Neural crest cell (in vitro differentiated cells): ENCODE measurements at regions not wholly inside any gene's neighbourhood (a gene's known extent, or its start where the extent isn't known, plus 50 kb on each side); places are given as distances from the start of the nearest gene placed in this dataset.
A peak's percentile ranks its signal among the peaks of the same experiment; 100 is the strongest.

Source experiments
- DNase-seq: peaks from one replicate; pipeline ENCODE4 v3.0.0; 2021; ENCODE audit warnings: low read depth, mixed read lengths, low spot score
- H3K27ac Mint-ChIP-seq: one replicate; pipeline ENCODE4 v1.8.0; 2021; ENCODE audit warnings: mild to moderate bottlenecking, mixed read lengths; ENCODE audit not compliant: unreplicated experiment
- H3K27me3 Mint-ChIP-seq: 2 replicates; pipeline ENCODE4 v1.8.0; 2021; ENCODE audit warnings: low read depth, mild to moderate bottlenecking, mixed read lengths
- H3K36me3 Mint-ChIP-seq: 2 replicates; pipeline ENCODE4 v1.8.0; 2021; ENCODE audit warnings: low read depth, mild to moderate bottlenecking, mixed read lengths
- H3K4me1 Mint-ChIP-seq: 2 replicates; pipeline ENCODE4 v1.8.0; 2021; ENCODE audit warnings: mixed read lengths
- H3K4me3 Mint-ChIP-seq: one replicate; pipeline ENCODE4 v1.8.0; 2021; ENCODE audit warnings: mild to moderate bottlenecking, mixed read lengths
- H3K9me3 Mint-ChIP-seq: 2 replicates; pipeline ENCODE4 v1.8.0; 2021; ENCODE audit warnings: mixed read lengths
- TF ChIP-seq, protein P1 (sequence below): fragments of 200-600 bp; sonication (generic); conservative IDR thresholded peaks from 2 replicates; pipeline ENCODE4 v1.5.0; 2021; ENCODE audit warnings: antibody characterized with exemption, mild to moderate bottlenecking

DNA sequence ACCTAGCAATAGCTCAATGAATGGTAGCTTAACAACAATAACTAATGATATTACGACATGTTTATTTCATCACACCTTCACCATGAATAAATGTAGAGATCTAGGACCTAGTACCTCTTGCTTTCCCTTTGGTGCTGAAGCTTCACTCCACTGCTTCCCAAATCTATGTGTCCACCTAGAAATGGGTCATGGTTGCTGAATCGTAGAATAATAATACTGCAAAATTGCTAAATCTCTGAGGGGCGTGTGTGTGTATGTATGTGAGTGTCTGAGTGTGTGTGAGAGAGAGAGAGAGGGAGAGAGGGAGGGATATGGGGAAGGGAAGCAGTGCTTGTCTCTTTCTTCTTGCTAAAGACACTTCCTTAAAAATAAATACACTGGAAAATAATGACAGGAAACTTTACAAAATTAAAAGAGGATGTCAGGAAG lies 109.3 kb upstream of the BMP2K start:
- DNase-seq = no peak
- TF ChIP-seq, protein P1, sequence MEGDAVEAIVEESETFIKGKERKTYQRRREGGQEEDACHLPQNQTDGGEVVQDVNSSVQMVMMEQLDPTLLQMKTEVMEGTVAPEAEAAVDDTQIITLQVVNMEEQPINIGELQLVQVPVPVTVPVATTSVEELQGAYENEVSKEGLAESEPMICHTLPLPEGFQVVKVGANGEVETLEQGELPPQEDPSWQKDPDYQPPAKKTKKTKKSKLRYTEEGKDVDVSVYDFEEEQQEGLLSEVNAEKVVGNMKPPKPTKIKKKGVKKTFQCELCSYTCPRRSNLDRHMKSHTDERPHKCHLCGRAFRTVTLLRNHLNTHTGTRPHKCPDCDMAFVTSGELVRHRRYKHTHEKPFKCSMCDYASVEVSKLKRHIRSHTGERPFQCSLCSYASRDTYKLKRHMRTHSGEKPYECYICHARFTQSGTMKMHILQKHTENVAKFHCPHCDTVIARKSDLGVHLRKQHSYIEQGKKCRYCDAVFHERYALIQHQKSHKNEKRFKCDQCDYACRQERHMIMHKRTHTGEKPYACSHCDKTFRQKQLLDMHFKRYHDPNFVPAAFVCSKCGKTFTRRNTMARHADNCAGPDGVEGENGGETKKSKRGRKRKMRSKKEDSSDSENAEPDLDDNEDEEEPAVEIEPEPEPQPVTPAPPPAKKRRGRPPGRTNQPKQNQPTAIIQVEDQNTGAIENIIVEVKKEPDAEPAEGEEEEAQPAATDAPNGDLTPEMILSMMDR = no peak
- no peak overlapping the region for H3K27ac Mint-ChIP-seq
- H3K4me3 Mint-ChIP-seq = no peak overlapping the region
- H3K27me3 Mint-ChIP-seq = no peaks in the 10 kb centered on the region
- peaks cover 22% of the 10 kb centered on the region for H3K4me1 Mint-ChIP-seq
- H3K9me3 Mint-ChIP-seq = peaks cover 3% of the 10 kb centered on the region
- H3K36me3 Mint-ChIP-seq = no peaks in the 10 kb centered on the region

DNA sequence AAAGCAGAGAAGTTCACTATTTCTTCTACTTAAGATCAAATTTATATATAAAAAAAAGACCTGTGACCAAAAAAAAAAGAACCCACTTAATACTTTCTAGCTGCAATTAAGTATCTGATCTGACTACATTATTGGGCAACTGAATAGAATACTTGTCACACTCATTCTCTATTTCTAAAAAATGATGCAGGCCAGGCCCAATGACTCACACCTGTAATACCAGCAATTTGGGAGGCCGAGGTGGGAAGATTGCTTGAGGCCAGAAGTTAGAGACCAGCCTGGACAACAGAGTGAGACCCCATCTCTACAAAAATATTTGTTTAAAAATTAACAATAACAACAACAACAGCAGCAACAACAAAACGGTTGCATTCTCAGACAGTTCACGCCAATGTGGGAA lies 108.8 kb upstream of the BMP2K start:
- Mint-ChIP-seq H3K9me3 (peaks cover under 1% of the 10 kb centered on the region), H3K4me3 (no peak overlapping the region), H3K36me3 (no peaks in the 10 kb centered on the region), H3K27ac (no peak overlapping the region), H3K27me3 (no peaks in the 10 kb centered on the region), H3K4me1 (peaks cover 17% of the 10 kb centered on the region)
- DNase-seq = no peak
- TF ChIP-seq, protein P1 = no peak

DNA sequence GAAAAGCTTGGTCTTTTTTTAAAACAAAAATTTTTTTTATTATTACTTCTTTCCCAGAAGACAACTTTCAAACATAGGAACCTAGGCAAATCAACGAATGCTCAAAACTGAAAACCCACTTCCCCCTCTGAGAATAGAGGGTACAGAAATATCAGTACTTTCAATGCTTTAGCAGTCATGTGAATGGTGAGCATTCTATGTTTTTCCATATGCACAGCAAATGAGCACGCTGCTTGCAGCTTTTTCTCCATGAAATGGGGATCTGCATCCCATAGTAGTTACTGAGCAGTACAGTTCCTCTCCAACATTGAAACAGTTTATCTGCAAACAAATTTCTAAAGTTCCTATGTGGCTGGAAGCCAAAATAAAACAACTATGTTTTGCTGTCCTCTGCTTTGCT lies 108.4 kb upstream of the BMP2K start:
- TF ChIP-seq, protein P1 = no peak
- Mint-ChIP-seq H3K4me3 (no peak overlapping the region), H3K9me3 (no peaks in the 10 kb centered on the region), H3K27me3 (peaks cover 3% of the 10 kb centered on the region), H3K4me1 (peaks cover 13% of the 10 kb centered on the region), H3K36me3 (no peaks in the 10 kb centered on the region), H3K27ac (no peak overlapping the region)
- DNase-seq = no peak

DNA sequence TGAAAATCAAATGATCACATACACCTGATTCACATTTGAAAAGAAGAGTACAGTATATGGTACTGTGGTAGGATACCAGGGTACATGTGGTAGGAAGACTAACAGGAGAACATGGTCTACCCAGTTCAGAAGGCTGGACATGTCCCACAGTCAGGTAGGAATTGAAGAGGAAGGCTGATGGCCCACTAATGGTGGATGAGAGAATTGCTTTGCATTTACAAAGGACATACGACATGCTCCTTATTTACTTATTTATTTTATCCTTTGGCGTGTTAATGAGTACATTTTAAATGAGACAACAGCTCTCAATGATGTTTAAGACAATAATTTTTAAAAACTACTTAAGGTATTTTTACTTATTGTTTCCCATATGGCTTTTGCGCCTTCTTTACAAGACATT lies 106.7 kb upstream of the BMP2K start:
- DNase-seq = no peak
- Mint-ChIP-seq H3K4me1 (peaks cover under 1% of the 10 kb centered on the region), H3K9me3 (no peaks in the 10 kb centered on the region), H3K27ac (no peak overlapping the region), H3K27me3 (peaks cover 5% of the 10 kb centered on the region), H3K36me3 (no peaks in the 10 kb centered on the region), H3K4me3 (no peak overlapping the region)
- TF ChIP-seq, protein P1 = peak; percentile 41

DNA sequence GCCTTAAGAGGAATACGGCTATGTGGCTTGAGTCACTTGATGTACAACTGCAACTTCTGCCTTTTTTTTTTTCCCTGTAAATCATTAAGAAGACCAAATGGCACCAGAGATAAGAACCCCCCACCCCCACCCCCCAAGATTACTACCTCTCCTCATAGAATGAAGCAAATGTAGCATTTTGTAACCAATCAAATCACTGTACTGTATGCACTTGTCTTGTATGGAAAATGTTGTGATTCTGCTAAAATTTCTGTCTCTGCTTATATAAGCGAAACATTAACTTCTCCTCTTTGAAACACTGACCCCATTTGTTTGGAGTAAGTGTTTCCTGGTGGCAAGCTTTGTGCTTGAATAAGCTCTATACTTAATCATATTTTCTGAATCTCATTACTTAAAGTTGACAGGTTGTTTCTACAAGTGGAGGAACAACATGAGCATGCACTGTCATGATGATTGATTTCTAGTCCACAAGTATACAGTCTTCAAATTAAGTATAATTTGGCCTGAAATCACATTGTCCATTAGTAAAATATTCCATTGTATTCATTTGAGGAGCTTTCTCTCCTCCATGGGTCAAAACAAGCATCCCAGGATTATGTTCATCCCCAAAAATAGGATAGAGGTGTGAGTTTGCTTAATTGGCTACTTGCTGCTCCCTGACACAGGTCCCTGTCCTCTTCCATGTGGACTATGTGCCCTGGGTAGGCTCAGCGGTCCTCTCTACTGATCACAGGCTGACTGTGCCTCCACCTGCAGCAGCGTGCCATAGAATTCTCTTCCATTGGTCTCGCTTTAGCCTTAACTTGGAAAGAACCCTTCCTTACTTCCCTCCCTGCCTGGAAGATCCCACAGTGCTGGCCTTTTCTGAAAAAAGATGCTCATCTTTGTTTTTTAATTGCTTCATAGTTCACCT lies 104.0 kb upstream of the BMP2K start:
- Mint-ChIP-seq H3K4me1 (no peaks in the 10 kb centered on the region), H3K27ac (no peak overlapping the region), H3K9me3 (peaks cover 3% of the 10 kb centered on the region), H3K27me3 (peaks cover 5% of the 10 kb centered on the region), H3K36me3 (no peaks in the 10 kb centered on the region), H3K4me3 (no peak overlapping the region)
- TF ChIP-seq, protein P1 = no peak
- DNase-seq = no peak
